Panc1 (cell line): ENCODE measurements at regions not wholly inside any gene's neighbourhood (a gene's known extent, or its start where the extent isn't known, plus 50 kb on each side); places are given as distances from the start of the nearest gene placed in this dataset.

Experiments
- ATAC-seq: fragments of 200-7000 bp; cut with Tn5 transposase; 2 replicates; pipeline ENCODE4 v1.9.1; 2020; ENCODE audit warnings: mild to moderate bottlenecking, moderate library complexity
- BruUV-seq: library from RNA; stranded (reverse); fragments of 400-500 nt; replicated peaks from 2 replicates; lab custom pipeline; 2021; lab: Mats Ljungman, UMichigan
- CTCF ChIA-PET: fragments of 300-600 bp; sonication (Branson Sonifier 250); formaldehyde crosslinking; loops from one replicate; lab custom pipeline; 2022; ENCODE audit warnings: antibody characterized with exemption; lab: Charles Lee
- POLR2A ChIA-PET: fragments of 300-600 bp; sonication (Branson Sonifier 250); formaldehyde crosslinking; loops from one replicate; lab custom pipeline; 2022; ENCODE audit warnings: antibody characterized with exemption; lab: Charles Lee
- DNase-seq: peaks from one replicate; pipeline ENCODE4 v3.0.0-alpha.2; 2010; ENCODE audit warnings: low read depth, low spot score
- H3K27ac ChIP-seq: 2 replicates; pipeline ENCODE4 v1.5.1; 2011; ENCODE audit warnings: mild to moderate bottlenecking, low read length, inconsistent platforms
- H3K27me3 ChIP-seq: fragments of 200-500 bp; sonication (Bioruptor generic); 2 replicates; pipeline ENCODE4 v1.6.0; 2014; ENCODE audit warnings: low read length, inconsistent platforms; ENCODE audit not compliant: control insufficient read depth, insufficient read depth
- H3K36me3 ChIP-seq: fragments of 200-500 bp; sonication (Bioruptor generic); 2 replicates; pipeline ENCODE4 v1.5.1; 2014; ENCODE audit warnings: inconsistent platforms, mild to moderate bottlenecking, low read length, moderate library complexity; ENCODE audit not compliant: control insufficient read depth, insufficient read depth
- H3K4me1 ChIP-seq: 2 replicates; pipeline ENCODE4 v1.5.1; 2011; ENCODE audit warnings: inconsistent platforms, mild to moderate bottlenecking, low read length, moderate library complexity; ENCODE audit not compliant: control insufficient read depth, insufficient read depth
- H3K4me3 ChIP-seq, 2 experiments: 2 replicates each; pipeline ENCODE4 v1.5.1; 2011 to 2012; ENCODE audit warnings: low read depth in 2 of 2, low read length in 2 of 2, mild to moderate bottlenecking in 2 of 2, inconsistent platforms in 1 of 2, moderate library complexity in 1 of 2
- H3K9me3 ChIP-seq: fragments of 200-500 bp; sonication (Bioruptor generic); 2 replicates; pipeline ENCODE4 v1.5.1; 2014; ENCODE audit warnings: low read depth, mild to moderate bottlenecking, inconsistent platforms, low read length, moderate library complexity; ENCODE audit not compliant: control insufficient read depth, insufficient read depth
- CTCF ChIP-seq: fragments of 450-650 bp; IDR thresholded peaks from 2 replicates; pipeline ENCODE4 v1.5.1; 2017; ENCODE audit warnings: mild to moderate bottlenecking
- POLR2AphosphoS5 ChIP-seq: IDR thresholded peaks from 2 replicates; pipeline ENCODE4 v1.6.1; 2012; ENCODE audit warnings: mild to moderate bottlenecking, low read depth, low read length, moderate library complexity
- REST ChIP-seq, 2 experiments: IDR thresholded peaks; 2 replicates each; pipeline ENCODE4 v1.6.1; 2011 to 2012; ENCODE audit warnings: low read depth in 2 of 2, control low read depth in 1 of 2, low read length in 1 of 2, mild to moderate bottlenecking in 1 of 2, moderate library complexity in 1 of 2; ENCODE audit not compliant: insufficient read depth in 1 of 2
- SIN3A ChIP-seq: IDR thresholded peaks from 2 replicates; pipeline ENCODE4 v1.6.1; 2012; ENCODE audit warnings: low read depth, mild to moderate bottlenecking, low read length, moderate library complexity, borderline replicate concordance; ENCODE audit not compliant: insufficient read depth
- TCF7L2 ChIP-seq: IDR thresholded peaks from 2 replicates; pipeline ENCODE4 v1.6.1; 2011; ENCODE audit warnings: mild to moderate bottlenecking, low read depth, low read length, inconsistent platforms
- in situ Hi-C: cut with HindIII; loops from 2 replicates; pipeline ENCODE4 v1.10.0; 2016; ENCODE audit warnings: low sequenced_read_pairs, low pct_unique_long_range_greater_than_20kb
- intact Hi-C: fragments of 100-400 bp; cut with micrococcal nuclease; formaldehyde crosslinking; loops from one replicate; pipeline ENCODE4 v1.10.0; 2022; ENCODE audit not compliant: unreplicated experiment

DNA sequence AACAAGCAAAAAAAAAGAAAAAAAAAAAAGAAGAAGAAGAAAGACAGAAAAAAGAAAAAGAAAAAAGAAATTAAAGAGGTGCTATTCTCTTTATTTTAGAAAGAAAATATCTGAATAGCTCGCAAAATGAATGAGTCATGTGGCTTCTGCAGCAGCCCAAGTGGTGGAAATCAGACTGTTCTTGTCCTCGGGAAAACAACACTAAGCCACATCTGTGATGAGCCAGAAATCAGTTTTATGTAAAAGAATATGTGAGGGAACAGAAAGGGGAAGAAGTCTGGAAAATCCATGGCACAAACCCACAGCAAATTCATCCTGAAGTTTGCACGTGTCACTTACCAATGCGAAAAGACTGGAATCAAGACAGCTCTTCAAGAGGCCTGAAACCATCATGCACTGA, 118.7 kb upstream of the GAS1 start:
- Histone ChIP-seq H3K36me3 (no peaks in the 10 kb centered on the region), H3K9me3 (no peaks in the 10 kb centered on the region), H3K27ac (no peak overlapping the region), H3K4me1 (no peaks in the 10 kb centered on the region), H3K4me3 (no peak overlapping the region), H3K27me3 (no peaks in the 10 kb centered on the region)
- POLR2A ChIA-PET, result no interaction called here
- ATAC-seq (no peak), DNase-seq (no peak)
- in situ Hi-C loops (no loop called here), intact Hi-C loops (no loop called here)
- TF ChIP-seq POLR2AphosphoS5 (no peak), TCF7L2 (no peak), CTCF (no peak), SIN3A (no peak), REST (IDR thresholded peaks at IDR 0.05; ENCODE audit: insufficient read depth in 1 of 2, low read depth in 2 of 2, low read length in 1 of 2) (no peak)
- no TSS peak for BruUV-seq
- CTCF ChIA-PET, result interaction anchor here (0.6 kb wide), 1 partner anchor 232 kb away, joined by 6 read pairs; no protein-coding TSS in a partner anchor

- in situ Hi-C loops (no loop called here), intact Hi-C loops (no loop called here)
- Histone ChIP-seq H3K36me3 (no peaks in the 10 kb centered on the region), H3K9me3 (no peaks in the 10 kb centered on the region), H3K4me1 (no peaks in the 10 kb centered on the region), H3K27me3 (no peaks in the 10 kb centered on the region), H3K4me3 (no peak overlapping the region), H3K27ac (no peak overlapping the region)
- ChIA-PET POLR2A (no interaction called here), CTCF (no interaction called here)
- TF ChIP-seq REST (IDR thresholded peaks at IDR 0.05; ENCODE audit: insufficient read depth in 1 of 2, low read depth in 2 of 2, low read length in 1 of 2) (no peak), SIN3A (no peak), CTCF (no peak), POLR2AphosphoS5 (no peak), TCF7L2 (no peak)
- DNase-seq (no peak), ATAC-seq (no peak)
- no TSS peak for BruUV-seq
Measured at GRCh38 chr9:87067426-87067825, 120.1 kb upstream of the GAS1 start.
